Large intestine (tissue), 3 donors: ENCODE measurements at regions not wholly inside any gene's neighbourhood (a gene's known extent, or its start where the extent isn't known, plus 50 kb on each side); places are given as distances from the start of the nearest gene placed in this dataset.

Experiments used
- DNase-seq, 2 donors: peaks; one replicate each; pipeline versions ENCODE4 v3.0.0 to v3.0.0-alpha.2; 2013
- H3K27ac ChIP-seq: one replicate; pipeline ENCODE4 v1.5.1; 2013; ENCODE audit warnings: low read length
- H3K27me3 ChIP-seq: 2 replicates; pipeline ENCODE4 v1.6.1; 2013; ENCODE audit warnings: low read length; ENCODE audit not compliant: control insufficient read depth, insufficient read depth
- H3K36me3 ChIP-seq: 2 replicates; pipeline ENCODE4 v1.6.1; 2013; ENCODE audit warnings: low read length; ENCODE audit not compliant: control insufficient read depth, insufficient read depth
- H3K4me1 ChIP-seq: one replicate; pipeline ENCODE4 v1.6.1; 2013; ENCODE audit warnings: low read length; ENCODE audit not compliant: control insufficient read depth, insufficient read depth
- H3K4me3 ChIP-seq: one replicate; pipeline ENCODE4 v1.5.1; 2013; ENCODE audit warnings: low read length
- H3K9me3 ChIP-seq: one replicate; pipeline ENCODE4 v1.6.1; 2013; ENCODE audit warnings: mild to moderate bottlenecking, low read depth, low read length, moderate library complexity; ENCODE audit not compliant: control insufficient read depth
- WGBS: methylation state at CpG from one replicate; pipeline ENCODE4 v1.1.5; 2013; ENCODE audit warnings: low lambda C conversion rate; ENCODE audit not compliant: insufficient coverage; 5-methylcytosine and 5-hydroxymethylcytosine counted together

GRCh38 chr10:83283151-83283550, 856.2 kb upstream of the GHITM start:
- Histone ChIP-seq H3K9me3 (peaks cover 4% of the 10 kb centered on the region), H3K27me3 (no peaks in the 10 kb centered on the region), H3K4me3 (no peak overlapping the region), H3K4me1 (no peaks in the 10 kb centered on the region), H3K36me3 (no peaks in the 10 kb centered on the region), H3K27ac (no peak overlapping the region)
- DNase-seq = no peak

GRCh38 chr10:83287374-83287773, 851.9 kb upstream of the GHITM start:
- no peak overlapping the region for H3K4me3 ChIP-seq
- no peaks in the 10 kb centered on the region for H3K4me1 ChIP-seq
- H3K27me3 ChIP-seq = no peaks in the 10 kb centered on the region
- DNase-seq = no peak
- no peaks in the 10 kb centered on the region for H3K36me3 ChIP-seq
- WGBS = 83% methylated on average over 1 of the region's 2 CpGs
- H3K9me3 ChIP-seq = no peaks in the 10 kb centered on the region
- no peak overlapping the region for H3K27ac ChIP-seq

- Histone ChIP-seq H3K4me1 (no peaks in the 10 kb centered on the region), H3K27me3 (no peaks in the 10 kb centered on the region), H3K36me3 (no peaks in the 10 kb centered on the region), H3K9me3 (no peaks in the 10 kb centered on the region), H3K27ac (no peak overlapping the region), H3K4me3 (no peak overlapping the region)
- no CpG with 5 or more reads among the region's 2 CpGs for WGBS
- DNase-seq = no peak
Observed at GRCh38 chr10:83289373-83289772, 849.9 kb upstream of the GHITM start.

GRCh38 chr10:83289948-83290347, 849.4 kb upstream of the GHITM start:
- no CpG with 5 or more reads among the region's 1 CpG for WGBS
- H3K4me3 ChIP-seq = no peak overlapping the region
- no peak for DNase-seq
- no peaks in the 10 kb centered on the region for H3K9me3 ChIP-seq
- no peaks in the 10 kb centered on the region for H3K27me3 ChIP-seq
- no peak overlapping the region for H3K27ac ChIP-seq
- no peaks in the 10 kb centered on the region for H3K4me1 ChIP-seq
- H3K36me3 ChIP-seq = no peaks in the 10 kb centered on the region

GRCh38 chr10:83301732-83302131, 837.6 kb upstream of the GHITM start:
- no peaks in the 10 kb centered on the region for H3K36me3 ChIP-seq
- H3K4me1 ChIP-seq = no peaks in the 10 kb centered on the region
- 83% methylated on average over 1 of the region's 2 CpGs for WGBS
- H3K27ac ChIP-seq = no peak overlapping the region
- H3K27me3 ChIP-seq = no peaks in the 10 kb centered on the region
- H3K4me3 ChIP-seq = no peak overlapping the region
- no peak for DNase-seq
- H3K9me3 ChIP-seq = peaks cover 5% of the 10 kb centered on the region

- DNase-seq = no peak
- Histone ChIP-seq H3K36me3 (no peaks in the 10 kb centered on the region), H3K27ac (no peak overlapping the region), H3K9me3 (peaks cover 5% of the 10 kb centered on the region), H3K27me3 (no peaks in the 10 kb centered on the region), H3K4me3 (no peak overlapping the region), H3K4me1 (no peaks in the 10 kb centered on the region)
- 100% methylated on average over 1 of the region's 1 CpG for WGBS
Observed at GRCh38 chr10:83302623-83303022, 836.7 kb upstream of the GHITM start.

GRCh38 chr10:83310688-83311087, 828.6 kb upstream of the GHITM start:
- H3K9me3 ChIP-seq = no peaks in the 10 kb centered on the region
- H3K4me1 ChIP-seq = no peaks in the 10 kb centered on the region
- no peaks in the 10 kb centered on the region for H3K36me3 ChIP-seq
- no peak for DNase-seq
- no peaks in the 10 kb centered on the region for H3K27me3 ChIP-seq
- no peak overlapping the region for H3K4me3 ChIP-seq
- H3K27ac ChIP-seq = no peak overlapping the region

GRCh38 chr10:83312570-83312969, 826.7 kb upstream of the GHITM start:
- Histone ChIP-seq H3K9me3 (peaks cover under 1% of the 10 kb centered on the region), H3K4me1 (no peaks in the 10 kb centered on the region), H3K27ac (no peak overlapping the region), H3K36me3 (no peaks in the 10 kb centered on the region), H3K4me3 (no peak overlapping the region), H3K27me3 (no peaks in the 10 kb centered on the region)
- WGBS = no CpG with 5 or more reads among the region's 3 CpGs
- no peak for DNase-seq

- no peaks in the 10 kb centered on the region for H3K4me1 ChIP-seq
- no CpG with 5 or more reads among the region's 1 CpG for WGBS
- no peaks in the 10 kb centered on the region for H3K36me3 ChIP-seq
- H3K9me3 ChIP-seq = no peaks in the 10 kb centered on the region
- H3K27me3 ChIP-seq = no peaks in the 10 kb centered on the region
- H3K27ac ChIP-seq = no peak overlapping the region
- H3K4me3 ChIP-seq = no peak overlapping the region
- no peak for DNase-seq
Observed at GRCh38 chr10:83332690-83333089, 806.6 kb upstream of the GHITM start.

- no peak overlapping the region for H3K27ac ChIP-seq
- H3K36me3 ChIP-seq = no peaks in the 10 kb centered on the region
- H3K27me3 ChIP-seq = no peaks in the 10 kb centered on the region
- H3K4me3 ChIP-seq = no peak overlapping the region
- DNase-seq = no peak
- H3K9me3 ChIP-seq = no peaks in the 10 kb centered on the region
- H3K4me1 ChIP-seq = no peaks in the 10 kb centered on the region
Observed at GRCh38 chr10:83333566-83333965, 805.7 kb upstream of the GHITM start.

GRCh38 chr10:83343676-83344075, 795.6 kb upstream of the GHITM start:
- H3K4me3 ChIP-seq = no peak overlapping the region
- no peak overlapping the region for H3K27ac ChIP-seq
- DNase-seq = no peak
- H3K27me3 ChIP-seq = no peaks in the 10 kb centered on the region
- H3K4me1 ChIP-seq = no peaks in the 10 kb centered on the region
- no peaks in the 10 kb centered on the region for H3K36me3 ChIP-seq
- H3K9me3 ChIP-seq = no peaks in the 10 kb centered on the region
